Sigmoid colon (tissue), 6 donors: ENCODE measurements at regions not wholly inside any gene's neighbourhood (a gene's known extent, or its start where the extent isn't known, plus 50 kb on each side); places are given as distances from the start of the nearest gene placed in this dataset.

Experiments used
- DNase-seq: peaks from one replicate; pipeline ENCODE4 v3.0.0-alpha.2; 2019
- H3K27ac ChIP-seq, 4 donors: fragments of 200-600 bp; sonication (generic); one replicate each; pipeline ENCODE4 v1.5.1; 2016 to 2019; ENCODE audit warnings: mild to moderate bottlenecking in 1 of 4
- H3K27me3 ChIP-seq, 3 donors: fragments of 200-600 bp; sonication (generic); one replicate each; pipeline ENCODE4 v1.5.1; 2019; ENCODE audit warnings: mild to moderate bottlenecking in 1 of 3
- H3K36me3 ChIP-seq, 4 donors: fragments of 200-600 bp; sonication (generic); one replicate each; pipeline ENCODE4 v1.5.1; 2016 to 2019
- H3K4me1 ChIP-seq, 4 donors: fragments of 200-600 bp; sonication (generic); one replicate each; pipeline ENCODE4 v1.5.1; 2017 to 2019
- H3K4me3 ChIP-seq, 4 donors: fragments of 200-600 bp; sonication (generic); one replicate each; pipeline ENCODE4 v1.5.1; 2017 to 2019; ENCODE audit warnings: mild to moderate bottlenecking in 2 of 4, moderate library complexity in 1 of 4
- H3K9me3 ChIP-seq, 4 donors: fragments of 200-600 bp in 3 of 4; sonication (generic) in 3 of 4; one replicate each; pipeline versions ENCODE4 v1.5.1 to v1.6.1; 2013 to 2019
- CTCF ChIP-seq, 4 experiments: fragments of 450-650 bp in 3 of 4; fragments of 200-600 bp in 1 of 4; IDR thresholded peaks; one replicate each; pipeline ENCODE4 v1.5.1; 2016 to 2019; ENCODE audit warnings: antibody characterized with exemption in 4 of 4, mild to moderate bottlenecking in 3 of 4, moderate library complexity in 2 of 4
- EP300 ChIP-seq, 4 donors: sonication (generic); formaldehyde crosslinking; IDR thresholded peaks; one replicate each; pipeline ENCODE4 v1.6.1; 2017; ENCODE audit warnings: antibody characterized with exemption in 4 of 4
- POLR2A ChIP-seq, 2 donors: fragments of 450-650 bp; IDR thresholded peaks; one replicate each; pipeline ENCODE4 v1.6.1; 2016; ENCODE audit warnings: antibody characterized with exemption in 2 of 2, mild to moderate bottlenecking in 2 of 2, moderate library complexity in 2 of 2
- POLR2AphosphoS5 ChIP-seq, 4 donors: sonication (generic); formaldehyde crosslinking; IDR thresholded peaks; one replicate each; pipeline ENCODE4 v1.6.1; 2017; ENCODE audit warnings: antibody characterized with exemption in 4 of 4
- WGBS, 2 donors: extraction: QIAGEN DNeasy Blood & Tissue Kit; methylation state at CpG; one replicate each; pipeline ENCODE4 v1.1.7; 2013; 5-methylcytosine and 5-hydroxymethylcytosine counted together
- intact Hi-C: fragments of 100-400 bp; cut with DNase I; formaldehyde crosslinking; loops from one replicate; pipeline ENCODE4 v1.15.1; 2023
- donor health status: healthy with polysubstance abuse.
- donor health status: healthy.

DNA sequence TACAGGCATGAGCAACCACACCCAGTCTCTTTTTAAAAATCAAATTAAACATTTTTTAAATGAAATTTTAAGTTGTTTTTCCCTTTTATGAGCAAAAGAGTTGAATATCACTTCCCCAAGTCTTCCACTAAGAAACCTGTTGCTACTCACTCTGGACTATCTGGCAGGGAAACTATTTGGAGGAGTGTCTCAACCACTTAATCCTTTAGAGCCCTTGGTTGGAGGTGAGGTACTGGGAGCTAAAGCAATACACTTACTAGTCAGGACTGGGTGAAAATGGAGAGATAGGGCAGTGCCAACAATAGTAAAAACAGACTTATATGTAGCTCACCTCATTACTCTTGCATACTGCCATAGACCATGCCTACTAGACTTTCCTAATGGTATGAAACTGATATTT is 135.5 kb downstream of the RND3 start:
- Histone ChIP-seq H3K27me3 (no peaks in the 10 kb centered on the region), H3K9me3 (no peaks in the 10 kb centered on the region), H3K4me3 (no peak overlapping the region), H3K36me3 (no peaks in the 10 kb centered on the region), H3K4me1 (no peaks in the 10 kb centered on the region), H3K27ac (no peak overlapping the region)
- intact Hi-C loops: no loop called here
- TF ChIP-seq POLR2AphosphoS5 (IDR thresholded peaks at IDR 0.05): no peak
- TF ChIP-seq CTCF (IDR thresholded peaks at IDR 0.05): no peak
- no peak for TF ChIP-seq POLR2A (IDR thresholded peaks at IDR 0.05)
- TF ChIP-seq EP300 (IDR thresholded peaks at IDR 0.05): no peak
- DNase-seq: no peak

DNA sequence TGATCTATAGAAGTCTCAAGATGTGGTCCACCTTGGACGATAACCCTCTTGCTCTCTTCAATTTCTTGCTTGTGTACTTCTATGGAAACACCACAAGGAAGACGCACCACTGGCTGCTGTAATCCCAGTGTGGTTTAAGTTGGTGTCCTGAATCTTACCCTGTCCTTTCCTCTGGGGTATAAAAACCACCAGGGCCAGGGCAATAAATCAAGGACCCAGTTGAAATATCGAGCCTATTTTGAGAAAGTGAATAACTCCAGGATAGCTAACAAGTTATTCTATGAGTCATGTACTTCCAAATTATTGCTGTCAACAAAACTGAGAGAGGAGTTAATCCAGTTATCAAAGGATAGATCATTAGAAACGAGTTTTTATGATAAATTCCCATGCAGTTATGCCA is 137.0 kb downstream of the RND3 start:
- Histone ChIP-seq H3K27me3 (no peaks in the 10 kb centered on the region), H3K27ac (no peak overlapping the region), H3K9me3 (no peaks in the 10 kb centered on the region), H3K36me3 (no peaks in the 10 kb centered on the region), H3K4me1 (no peaks in the 10 kb centered on the region), H3K4me3 (no peak overlapping the region)
- TF ChIP-seq POLR2A (IDR thresholded peaks at IDR 0.05) (no peak), CTCF (IDR thresholded peaks at IDR 0.05) (no peak), EP300 (IDR thresholded peaks at IDR 0.05) (no peak), POLR2AphosphoS5 (IDR thresholded peaks at IDR 0.05) (no peak)
- intact Hi-C loops: no loop called here
- WGBS, 2 donors: 84 to 85% methylated on average over 4 of the region's 4 CpGs
- no peak for DNase-seq

- no peak for DNase-seq
- WGBS, 2 donors: 95% methylated on average over 4 of the region's 4 CpGs
- TF ChIP-seq EP300 (IDR thresholded peaks at IDR 0.05) (no peak), CTCF (IDR thresholded peaks at IDR 0.05) (no peak), POLR2AphosphoS5 (IDR thresholded peaks at IDR 0.05) (no peak), POLR2A (IDR thresholded peaks at IDR 0.05) (no peak)
- no peak overlapping the region for H3K27ac ChIP-seq
- H3K36me3 ChIP-seq: no peaks in the 10 kb centered on the region
- no peak overlapping the region for H3K4me3 ChIP-seq
- no peaks in the 10 kb centered on the region for H3K27me3 ChIP-seq
- intact Hi-C loops: no loop called here
- no peaks in the 10 kb centered on the region for H3K4me1 ChIP-seq
- H3K9me3 ChIP-seq: no peaks in the 10 kb centered on the region
Measured at GRCh38 chr2:150346806-150347205, 140.7 kb downstream of the RND3 start.

GRCh38 chr2:150341982-150342680 is 145.3 kb downstream of the RND3 start:
- Histone ChIP-seq H3K4me3 (no peak overlapping the region), H3K36me3 (no peaks in the 10 kb centered on the region), H3K4me1 (peaks cover 0 to 3% (median 0%) of the 10 kb centered on the region in 4 donors), H3K9me3 (no peaks in the 10 kb centered on the region), H3K27me3 (no peaks in the 10 kb centered on the region), H3K27ac (no peak overlapping the region)
- intact Hi-C loops: no loop called here
- WGBS, 2 donors: 15 to 62% methylated on average over 4 of the region's 4 CpGs
- DNase-seq: no peak
- TF ChIP-seq POLR2AphosphoS5 (IDR thresholded peaks at IDR 0.05) (no peak), CTCF (IDR thresholded peaks at IDR 0.05) (no peak), EP300 (IDR thresholded peaks at IDR 0.05) (no peak), POLR2A (IDR thresholded peaks at IDR 0.05) (no peak)

DNA sequence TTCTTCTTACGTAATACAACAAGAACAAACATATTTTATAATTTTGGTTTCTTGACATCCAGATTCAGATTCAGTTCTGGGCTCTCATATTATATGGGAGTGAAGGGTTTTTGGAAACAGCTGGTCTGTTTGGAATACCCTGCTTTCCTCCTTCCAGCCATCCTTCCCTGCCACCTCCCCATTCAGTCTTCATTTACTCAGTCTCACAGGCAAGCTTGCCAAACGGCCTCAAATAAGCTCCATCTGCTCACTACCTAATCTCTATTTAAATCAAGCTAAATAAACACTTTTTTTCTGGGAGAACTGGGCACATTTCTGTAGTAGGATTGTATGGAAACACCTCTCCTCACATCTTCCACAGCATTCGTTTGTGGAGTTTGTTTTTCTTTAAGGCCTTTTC is 147.5 kb downstream of the RND3 start:
- intact Hi-C loops: no loop called here

More for the DNA sequence above, 147.5 kb downstream of the RND3 start:
- Histone ChIP-seq H3K4me3 (no peak overlapping the region), H3K9me3 (no peaks in the 10 kb centered on the region), H3K27me3 (no peaks in the 10 kb centered on the region), H3K4me1 (peaks cover 0 to 3% (median 0%) of the 10 kb centered on the region in 4 donors), H3K27ac (peak overlapping the region in 1 of 4 donors; percentile 27), H3K36me3 (no peaks in the 10 kb centered on the region)
- 29 to 47% methylated on average over 3 of the region's 3 CpGs for WGBS, 2 donors
- no peak for DNase-seq
- TF ChIP-seq EP300 (IDR thresholded peaks at IDR 0.05): no peak
- no peak for TF ChIP-seq CTCF (IDR thresholded peaks at IDR 0.05)
- no peak for TF ChIP-seq POLR2A (IDR thresholded peaks at IDR 0.05)
- no peak for TF ChIP-seq POLR2AphosphoS5 (IDR thresholded peaks at IDR 0.05)
